ENCODE measurements at regions not wholly inside any gene's neighbourhood (a gene's known extent, or its start where the extent isn't known, plus 50 kb on each side); places are given as distances from the start of the nearest gene placed in this dataset.
"Not testable (repeated sequence)": the region's sequence is repeated elsewhere in the genome, so short reads cannot be mapped to it uniquely, and the experiment has no call there.

DNA sequence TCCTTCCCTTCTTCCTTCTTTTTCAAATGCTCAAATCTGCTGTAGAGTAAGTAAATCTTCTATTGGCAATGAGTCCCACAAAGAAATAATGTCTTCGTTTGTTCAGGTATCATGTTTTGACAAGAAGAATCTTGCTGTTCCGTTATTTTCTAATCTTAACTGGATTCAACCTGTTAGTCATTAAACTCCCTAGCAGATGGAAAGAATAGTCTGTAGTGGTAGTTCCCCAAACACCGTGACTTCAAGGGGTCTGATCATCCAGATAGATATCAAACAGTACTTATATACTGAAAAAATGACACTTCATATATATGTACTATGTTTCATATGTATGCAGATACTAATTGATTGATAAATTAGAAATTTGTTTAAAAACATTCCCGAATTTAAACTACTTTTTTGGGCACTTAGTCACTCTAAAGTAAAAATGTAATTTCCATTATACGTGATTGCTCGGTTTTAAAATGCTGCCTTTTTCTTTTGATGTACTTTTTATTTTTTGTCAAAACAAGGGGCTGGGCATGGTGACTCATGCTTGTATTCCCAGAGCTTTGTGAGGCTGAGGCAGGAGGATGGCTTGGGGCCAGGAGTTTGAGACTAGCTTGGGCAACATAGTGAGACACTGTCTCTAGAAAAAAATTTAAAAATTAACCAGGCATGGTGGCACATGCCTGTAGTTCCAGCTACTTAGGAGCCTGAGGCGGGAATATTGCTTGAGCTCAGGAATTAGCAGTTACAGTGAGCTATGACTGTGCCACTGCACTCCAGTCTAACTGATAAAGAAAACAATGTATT is 335.7 kb upstream of the SNX7 start:
- no peak for DNase-seq

DNA sequence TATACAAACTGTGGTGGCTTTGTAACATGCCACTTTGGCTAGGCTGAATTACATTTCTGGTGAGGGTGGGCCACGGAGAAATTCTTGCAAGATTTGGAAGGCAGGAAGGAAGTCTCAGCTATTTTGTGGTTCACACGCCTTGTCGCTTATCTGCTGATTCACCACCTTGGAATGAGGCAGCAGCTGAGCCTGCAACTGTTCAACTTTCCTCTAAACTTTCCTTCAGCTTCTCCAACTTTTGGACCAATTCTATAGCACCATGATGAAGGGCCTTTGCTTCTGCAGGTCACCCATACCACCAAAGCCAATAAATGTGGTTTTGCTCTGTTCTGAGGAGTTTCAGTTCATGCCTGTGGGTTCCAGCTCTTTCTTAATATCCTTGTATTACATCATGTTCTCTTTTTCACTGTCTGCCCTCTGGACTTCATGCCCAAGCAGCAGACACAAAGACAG is 337.6 kb upstream of the SNX7 start:
- DNase-seq: peak; percentile 43

DNA sequence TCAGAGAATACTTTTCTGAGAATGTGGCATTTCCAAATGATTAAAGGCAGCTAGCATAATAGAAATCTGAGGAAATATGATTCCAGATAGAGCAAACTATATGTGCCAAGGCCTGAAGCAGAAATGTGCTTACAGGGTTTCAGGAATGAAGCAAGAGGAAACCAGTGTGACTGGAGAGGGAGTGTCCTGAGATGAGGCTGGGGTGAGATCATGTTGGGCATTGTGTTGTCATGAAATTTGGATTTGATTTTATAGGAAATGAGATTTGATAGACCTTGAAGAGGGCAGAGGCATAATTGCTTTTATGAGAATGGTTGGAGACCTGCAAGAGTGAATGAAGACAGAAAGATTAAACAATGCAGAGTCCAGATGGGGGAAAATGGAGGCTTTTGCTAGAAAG is 338.1 kb upstream of the SNX7 start:
- no peak for DNase-seq

DNA sequence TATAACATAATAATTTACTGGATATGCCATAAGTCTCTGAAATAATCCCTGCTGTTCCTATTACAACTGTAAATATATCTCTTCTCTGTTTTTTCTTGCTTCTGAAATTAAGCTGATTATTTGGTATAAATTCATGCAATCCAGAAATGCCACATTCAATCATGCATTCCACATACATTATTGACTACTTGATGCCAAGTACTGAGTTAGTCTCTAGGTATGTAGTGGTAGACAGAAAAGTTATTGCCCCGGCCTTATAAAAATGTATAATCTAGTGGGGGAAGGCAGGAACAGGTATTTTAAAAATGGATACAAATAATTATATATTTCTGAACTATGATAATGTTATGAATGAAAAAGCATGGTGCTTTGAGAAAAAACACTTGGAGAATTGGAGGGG is 338.6 kb upstream of the SNX7 start:
- no peak for DNase-seq

DNA sequence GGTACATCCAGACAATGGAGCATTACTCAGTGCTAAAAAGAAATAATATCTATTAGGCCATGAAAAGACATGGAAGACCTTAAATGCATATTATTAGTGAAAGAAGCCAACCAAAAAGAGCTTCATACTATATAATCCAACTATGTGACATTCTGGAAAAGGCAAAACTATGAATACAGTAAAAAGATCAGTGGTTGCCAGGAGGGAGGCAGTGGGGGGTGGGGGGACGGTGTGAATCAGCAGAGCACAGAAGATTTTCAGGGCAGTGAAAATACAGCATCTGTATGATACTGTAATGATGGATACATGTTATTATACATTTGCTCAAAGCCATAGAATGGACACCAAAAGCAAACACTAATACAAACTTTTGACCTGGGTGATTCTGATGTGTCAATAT is 339.4 kb upstream of the SNX7 start:
- DNase-seq: no peak

DNA sequence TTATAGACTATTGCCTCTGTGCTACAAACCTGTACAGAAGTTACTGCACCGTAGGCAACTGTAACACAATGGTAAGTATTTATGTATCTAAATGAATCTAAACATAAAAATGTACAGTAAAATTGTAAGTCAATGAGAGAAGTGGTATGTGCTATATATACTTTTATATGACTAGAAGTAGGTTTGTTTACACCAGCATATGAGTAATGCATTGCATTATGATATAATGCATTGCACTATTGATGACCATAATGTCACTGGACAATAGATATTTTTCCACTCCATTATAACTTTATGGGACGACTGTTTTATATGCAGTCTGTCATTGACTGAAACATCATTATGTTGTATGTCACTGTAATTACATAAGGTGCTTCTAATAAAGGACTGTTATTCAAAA is 340.3 kb upstream of the SNX7 start:
- no peak for DNase-seq

DNA sequence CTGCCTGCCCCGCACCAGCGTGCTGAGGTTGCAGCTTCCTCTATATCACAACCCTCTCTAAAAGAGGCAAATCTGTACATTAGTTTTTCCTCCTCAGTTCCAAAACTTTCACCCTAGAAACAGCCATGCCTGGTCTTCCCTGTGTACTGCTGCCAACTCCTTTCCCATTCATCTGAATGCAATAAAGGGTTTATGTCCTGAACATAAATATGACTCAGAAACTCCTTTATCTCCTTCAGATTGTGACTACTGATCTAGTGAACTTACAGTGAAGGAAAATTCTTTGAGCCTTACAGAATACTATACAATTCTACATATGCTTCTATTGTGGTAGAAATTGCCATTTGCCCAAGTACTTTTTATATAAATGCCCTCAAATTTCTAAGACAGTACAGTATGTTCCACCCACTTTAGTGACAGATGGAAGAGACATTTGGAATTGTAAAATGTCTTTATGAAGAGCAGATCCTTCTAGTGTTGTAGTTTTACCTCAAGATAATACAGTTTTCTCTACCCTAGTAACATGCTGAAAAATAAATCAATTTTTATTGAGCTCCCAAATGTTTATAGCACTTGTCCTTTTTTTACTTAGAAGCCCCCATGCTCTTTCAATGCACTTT is 345.1 kb upstream of the SNX7 start:
- no peak for DNase-seq

DNA sequence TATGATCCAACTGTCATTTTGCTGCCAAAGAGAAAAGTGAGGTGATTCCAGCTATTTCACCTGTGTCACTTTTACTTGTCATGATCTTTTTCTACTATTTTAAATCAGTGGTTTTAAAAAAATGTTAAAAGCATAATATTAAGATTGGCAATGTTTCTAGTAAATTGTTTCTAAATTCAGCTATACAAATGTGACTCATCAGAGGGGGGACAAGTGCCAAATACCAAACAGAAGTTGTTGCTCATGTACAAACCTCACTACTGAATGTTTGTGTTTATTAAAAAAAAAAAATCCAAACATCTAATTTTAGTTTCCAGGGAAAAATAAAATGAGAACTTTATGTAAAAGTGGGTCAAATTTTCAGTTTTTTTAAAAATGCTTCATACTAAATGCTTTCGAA is 346.2 kb upstream of the SNX7 start:
- no peak for DNase-seq

DNA sequence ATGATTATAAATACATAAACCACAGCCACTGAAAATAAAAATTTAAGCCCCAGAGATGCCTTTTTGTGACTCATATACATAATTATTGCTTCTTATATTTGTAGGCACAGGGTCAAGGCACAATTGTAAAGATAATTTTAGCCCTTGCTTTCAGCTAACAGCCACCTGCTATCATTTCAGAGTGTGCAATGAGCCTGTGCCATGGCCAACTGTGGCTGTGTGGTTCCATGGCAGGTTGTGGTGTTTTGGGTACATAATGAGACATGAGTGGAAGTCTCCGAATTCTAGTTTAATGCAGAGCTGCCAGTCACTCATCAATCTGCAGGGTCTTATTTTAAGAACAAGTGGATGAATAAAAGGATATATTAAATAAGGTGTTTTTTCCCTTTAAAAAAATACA is 346.9 kb upstream of the SNX7 start:
- no peak for DNase-seq

DNA sequence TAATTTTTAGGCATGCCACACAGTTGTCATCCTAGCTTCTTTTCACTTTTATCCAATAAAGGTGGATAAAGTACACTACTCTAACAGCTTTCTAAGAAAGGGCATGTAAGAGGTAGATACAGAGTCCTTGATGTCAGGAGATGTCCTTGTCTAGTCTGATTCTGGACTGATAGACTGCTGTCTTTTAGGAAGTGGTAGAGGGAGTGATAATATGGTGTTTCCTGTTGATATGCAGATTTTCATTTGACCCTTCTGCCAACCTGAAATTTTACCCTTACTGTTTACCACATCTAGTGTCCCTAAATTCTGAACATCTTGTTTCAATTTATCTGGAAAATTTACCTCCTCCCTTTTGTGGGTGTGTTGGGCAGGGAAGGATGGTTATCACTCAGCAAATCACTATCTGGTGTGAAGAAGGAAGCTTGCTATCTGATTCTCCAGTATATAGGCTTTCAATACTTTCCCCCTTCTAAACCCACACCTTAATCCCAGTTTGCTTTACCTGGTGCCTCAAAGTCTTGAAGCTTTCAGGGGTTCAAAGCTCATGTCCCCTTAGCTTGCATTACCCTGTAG is 354.9 kb upstream of the SNX7 start:
- no peak for DNase-seq

DNA sequence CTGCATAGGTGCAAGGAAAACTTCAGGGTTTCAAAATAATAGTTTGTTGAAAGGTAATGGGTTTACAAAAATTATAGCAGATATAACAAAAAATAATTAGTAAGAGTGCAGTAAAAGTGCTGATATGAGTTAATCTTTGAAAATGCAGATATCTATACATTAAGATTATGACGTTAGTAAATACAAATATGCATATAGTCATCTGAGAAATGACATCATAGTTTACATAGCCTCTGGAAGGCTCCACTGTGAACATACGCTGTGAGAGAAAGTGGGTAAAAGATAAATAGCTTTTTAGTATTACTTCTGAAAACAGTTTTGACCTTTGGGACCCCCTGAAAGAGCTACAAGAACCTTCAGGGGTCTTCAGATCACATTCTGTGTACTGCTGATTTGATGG is 356.2 kb upstream of the SNX7 start:
- DNase-seq: no peak

DNA sequence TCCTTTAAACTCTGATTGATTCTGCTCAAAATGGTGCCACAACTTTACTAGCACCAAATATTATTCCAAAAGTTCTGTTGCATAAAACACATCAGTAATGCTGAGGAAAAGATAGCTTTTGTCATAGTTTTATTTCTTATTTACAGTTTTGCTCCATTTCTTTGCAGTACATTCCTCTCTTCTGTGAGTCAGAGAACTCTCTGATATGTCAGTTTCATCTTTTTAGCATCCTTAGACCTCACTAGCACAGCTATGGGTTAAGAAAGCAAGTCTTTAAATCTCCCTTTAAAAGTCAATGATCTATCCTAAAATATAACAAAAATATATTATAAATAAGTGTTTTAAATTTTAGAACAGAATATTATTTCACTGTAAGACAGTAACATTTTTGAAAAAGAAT is 356.6 kb upstream of the SNX7 start:
- no peak for DNase-seq

DNA sequence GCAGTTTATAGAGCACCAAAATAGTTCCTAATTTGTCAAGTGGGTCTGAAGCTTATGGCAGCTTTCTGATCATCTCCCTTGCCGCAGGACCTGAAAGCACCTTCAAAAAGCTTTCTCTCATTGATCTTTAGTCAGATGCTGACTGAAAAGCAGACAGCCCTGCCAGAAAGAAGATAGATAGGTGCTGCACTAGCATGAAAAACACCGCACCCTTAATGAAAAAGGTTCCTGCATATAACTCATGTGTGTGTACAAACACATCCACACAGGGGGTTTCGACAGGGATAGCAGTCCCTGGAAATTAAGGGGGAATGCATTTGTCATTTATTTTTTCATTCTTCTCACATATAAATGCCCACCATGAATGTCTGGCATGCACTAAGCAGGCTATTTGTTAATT is 361.7 kb upstream of the SNX7 start:
- no peak for DNase-seq

DNA sequence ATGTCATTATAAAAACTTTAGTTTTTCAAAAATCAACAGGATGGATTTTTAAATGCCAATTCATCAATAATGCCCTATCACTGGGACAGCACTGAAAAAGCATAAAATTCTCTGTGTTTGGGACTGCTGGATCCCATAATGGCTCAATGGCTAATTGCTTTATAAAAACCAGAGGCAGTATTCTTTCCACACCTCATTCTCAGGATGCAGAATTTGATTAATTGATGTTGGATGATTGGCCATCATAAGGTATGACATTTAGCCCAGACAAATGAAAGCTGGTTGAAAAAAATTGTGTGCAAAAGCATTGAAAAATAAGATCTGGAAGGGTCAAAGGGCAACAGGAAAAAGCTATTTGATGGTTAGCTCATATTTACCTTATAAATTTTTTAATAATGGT is 362.2 kb upstream of the SNX7 start:
- no peak for DNase-seq

DNA sequence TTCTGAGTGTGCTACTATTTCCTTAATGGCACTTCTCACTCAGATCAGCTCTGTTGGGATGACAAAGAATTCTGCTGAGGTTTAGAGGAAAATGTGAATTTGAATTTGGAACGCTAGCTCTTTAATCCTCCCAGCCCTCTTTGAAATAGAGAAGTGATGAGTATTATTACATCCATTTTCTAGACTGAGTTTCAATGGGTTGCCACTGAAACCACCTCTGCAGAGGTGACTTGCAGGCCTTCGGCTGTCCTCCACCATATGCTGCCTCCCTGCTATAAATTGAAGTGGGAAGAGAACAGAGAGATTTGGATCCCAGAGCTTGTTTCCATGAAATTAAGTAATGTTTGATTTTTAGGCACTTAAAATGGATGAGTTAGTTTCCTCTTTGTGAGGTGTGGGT is 363.2 kb upstream of the SNX7 start:
- DNase-seq: no peak

DNA sequence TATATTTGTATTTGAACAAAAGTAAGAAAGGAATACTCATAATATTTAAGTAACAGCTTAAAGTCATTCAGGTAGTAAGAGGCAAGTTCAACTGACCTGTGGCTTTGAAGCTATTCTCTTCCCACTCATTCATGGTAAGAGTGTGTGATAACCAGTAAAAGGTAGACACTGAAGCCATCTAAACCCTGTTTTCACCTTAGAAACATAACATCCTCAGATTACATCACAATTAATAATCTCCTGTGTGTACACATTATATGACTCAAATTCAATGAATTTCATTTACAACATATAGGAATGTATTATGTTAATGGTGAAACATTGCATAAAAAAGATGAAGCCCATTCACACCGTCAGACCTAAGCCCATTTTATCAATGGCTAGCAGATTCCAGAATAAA is 364.8 kb upstream of the SNX7 start:
- DNase-seq: no peak

DNA sequence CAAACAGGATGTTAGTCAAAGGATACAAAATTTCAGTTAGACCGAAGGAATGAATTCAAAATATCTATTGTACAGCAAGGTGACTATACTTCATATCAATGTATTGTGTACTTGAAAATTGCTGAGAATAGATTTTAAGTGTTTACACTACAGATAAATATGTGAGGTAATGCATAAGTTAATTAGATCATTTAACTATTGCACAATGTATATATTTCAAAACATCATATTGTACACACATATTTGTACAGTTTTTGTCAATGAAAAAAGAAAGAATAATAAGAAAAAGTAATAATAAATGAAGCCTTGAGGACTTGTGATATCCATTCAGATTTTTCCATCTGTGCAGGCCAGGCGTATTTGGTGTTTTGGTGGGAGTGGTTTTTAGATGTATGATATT is 367.4 kb upstream of the SNX7 start:
- no peak for DNase-seq

DNA sequence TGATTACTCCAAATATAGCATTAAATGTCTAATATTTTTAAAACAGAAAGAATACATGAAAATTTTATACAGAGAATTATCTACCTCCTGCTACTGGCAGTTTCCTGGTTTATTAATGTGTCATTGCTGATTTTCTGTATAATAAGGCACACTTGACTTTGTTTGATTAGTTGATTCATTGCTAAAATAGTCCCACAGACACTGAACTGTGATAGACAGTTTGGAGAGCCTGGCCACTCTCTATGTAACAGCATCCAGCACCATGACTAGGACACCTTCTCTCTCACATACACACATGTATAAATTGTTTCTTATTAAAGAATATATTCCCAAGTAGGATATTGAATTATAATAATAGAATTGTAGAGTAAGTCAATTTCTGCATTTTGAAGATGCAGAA is 368.5 kb upstream of the SNX7 start:
- no peak for DNase-seq

DNA sequence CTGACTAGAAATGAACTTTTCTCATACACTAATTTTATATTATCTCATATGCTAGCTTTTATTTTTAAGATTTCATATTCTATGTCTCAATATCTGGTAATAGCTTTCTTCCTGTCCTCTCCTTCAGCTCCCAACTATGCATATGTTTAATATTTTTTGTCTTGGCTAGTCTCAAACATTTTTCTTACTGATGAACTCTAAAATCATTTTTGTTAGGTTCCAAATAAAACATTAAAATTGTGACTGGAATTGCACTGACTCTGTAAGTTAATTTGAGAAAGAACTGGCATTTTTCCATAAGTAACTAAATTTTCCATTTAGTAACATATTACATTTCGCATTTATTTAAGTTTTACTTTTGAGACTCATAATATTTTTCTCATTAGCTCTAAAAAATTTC is 368.5 kb upstream of the DPYD start:
- DNase-seq: no peak

DNA sequence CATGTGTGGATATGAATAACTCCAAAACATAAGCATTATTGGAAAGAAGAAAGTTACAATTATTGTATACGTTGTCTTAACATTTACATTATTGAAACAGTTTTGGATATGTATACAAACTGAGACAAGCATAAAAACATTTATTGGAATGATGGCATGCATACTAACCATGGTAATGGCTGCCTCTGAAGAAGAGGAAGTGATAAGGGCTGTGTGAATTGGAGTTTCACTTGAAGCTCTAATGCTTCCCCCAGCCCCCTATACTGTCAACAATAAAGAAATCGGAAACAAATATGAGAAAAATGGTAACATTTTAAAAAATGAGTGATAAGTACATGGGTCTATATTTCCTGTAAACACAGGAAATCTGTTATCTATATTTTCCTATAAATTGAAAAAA is 367.7 kb upstream of the DPYD start:
- no peak for DNase-seq

DNA sequence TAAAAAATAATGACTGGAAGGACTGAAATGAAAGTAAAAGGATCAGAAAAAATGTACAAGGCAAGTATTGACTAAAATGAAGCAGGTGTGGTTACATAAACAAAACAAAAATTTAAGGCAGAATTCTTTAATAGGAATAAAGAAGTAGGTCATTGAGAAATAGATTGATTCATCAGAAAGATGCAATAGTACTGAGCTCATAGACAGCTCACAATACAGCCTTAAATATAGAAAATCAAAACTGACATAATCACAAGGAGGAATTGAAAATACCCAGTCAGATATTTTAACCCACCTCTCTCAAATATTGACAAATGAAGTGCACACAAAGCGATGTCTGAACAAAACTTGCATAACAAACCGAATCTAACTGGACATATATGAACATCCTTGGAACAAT is 366.8 kb upstream of the DPYD start:
- no peak for DNase-seq

DNA sequence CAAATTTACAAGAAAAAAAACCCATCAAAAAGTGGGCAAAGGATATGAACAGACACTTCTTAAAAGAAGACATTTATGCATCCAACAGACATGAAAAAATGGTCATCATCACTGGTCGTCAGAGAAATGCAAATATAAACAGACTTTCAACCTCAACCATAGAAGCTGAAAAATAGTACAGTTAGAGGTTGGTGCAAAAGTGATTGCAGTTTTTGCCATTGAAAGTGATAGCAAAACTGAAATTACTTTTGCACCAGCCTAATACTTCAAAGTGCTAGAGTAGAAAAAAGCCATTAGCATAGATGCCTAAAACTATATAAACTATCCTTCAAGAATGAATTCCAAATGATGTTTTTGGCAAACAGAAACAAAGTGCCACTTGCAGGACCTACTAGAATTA is 365.8 kb upstream of the DPYD start:
- DNase-seq: no peak

DNA sequence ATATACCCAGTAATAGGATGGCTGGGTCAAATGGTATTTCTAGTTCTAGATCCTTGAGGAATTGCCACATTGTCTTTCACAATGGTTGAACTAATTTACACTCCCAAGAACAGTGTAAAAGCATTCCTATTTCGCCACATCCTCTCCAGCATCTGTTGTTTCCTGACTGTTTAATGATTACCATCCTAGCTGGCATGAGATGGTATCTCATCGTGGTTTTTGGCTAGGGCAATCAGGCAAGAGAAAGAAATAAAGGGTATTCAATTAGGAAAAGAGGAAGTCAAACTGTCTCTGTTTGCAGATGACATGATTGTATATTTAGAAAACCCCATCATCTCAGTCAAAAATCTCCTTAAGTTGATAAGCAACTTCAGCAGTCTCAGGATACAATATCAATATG is 364.5 kb upstream of the DPYD start:
- DNase-seq: not testable (repeated sequence)

DNA sequence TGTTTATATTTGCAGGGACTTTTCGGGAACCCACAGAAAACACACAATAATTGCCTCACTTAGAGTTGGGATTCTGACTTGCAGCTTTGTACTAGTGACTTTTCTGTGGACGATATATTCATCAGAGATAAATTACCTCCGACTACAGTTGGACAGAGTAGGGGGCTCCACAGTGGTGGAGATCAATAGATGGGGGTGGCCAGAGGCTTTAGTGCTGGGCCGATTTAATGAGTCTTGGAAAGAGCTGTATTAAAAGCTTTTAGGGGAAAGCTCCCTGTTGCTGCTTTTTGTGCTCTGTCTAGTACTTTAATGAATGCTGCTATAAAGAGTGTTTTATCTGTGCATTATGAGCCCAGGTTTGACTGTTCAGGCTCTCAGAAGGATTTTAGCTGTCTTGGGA is 359.2 kb upstream of the DPYD start:
- DNase-seq: no peak

DNA sequence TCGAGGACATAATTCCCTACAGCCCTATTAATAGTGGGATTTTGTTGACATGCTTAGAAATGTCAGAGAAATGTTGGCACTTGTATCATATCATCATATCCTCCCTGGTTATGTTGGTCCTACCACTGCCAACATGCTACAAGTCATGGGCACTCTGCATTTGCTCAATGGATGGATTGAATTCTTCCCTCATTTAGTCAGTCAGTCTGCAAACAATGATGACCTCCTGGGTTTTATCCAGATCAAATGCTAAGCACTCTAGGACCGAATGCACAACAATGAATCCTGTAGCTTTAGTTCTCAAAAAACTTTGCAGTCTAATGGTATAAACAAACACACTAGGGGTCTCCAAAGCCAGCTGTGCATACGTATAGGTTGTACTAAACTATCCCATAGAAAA is 357.2 kb upstream of the DPYD start:
- DNase-seq: no peak
